COLO668 (cell line): ENCODE measurements at regions not wholly inside any gene's neighbourhood (a gene's known extent, or its start where the extent isn't known, plus 50 kb on each side); places are given as distances from the start of the nearest gene placed in this dataset.
"Not testable (repeated sequence)": the region's sequence is repeated elsewhere in the genome, so short reads cannot be mapped to it uniquely, and the experiment has no call there.

Experiments
- DNase-seq: peaks from one replicate; lab custom pipeline; 2025; ENCODE audit not compliant: unreplicated experiment; lab: John Stamatoyannopoulos, UW

DNA sequence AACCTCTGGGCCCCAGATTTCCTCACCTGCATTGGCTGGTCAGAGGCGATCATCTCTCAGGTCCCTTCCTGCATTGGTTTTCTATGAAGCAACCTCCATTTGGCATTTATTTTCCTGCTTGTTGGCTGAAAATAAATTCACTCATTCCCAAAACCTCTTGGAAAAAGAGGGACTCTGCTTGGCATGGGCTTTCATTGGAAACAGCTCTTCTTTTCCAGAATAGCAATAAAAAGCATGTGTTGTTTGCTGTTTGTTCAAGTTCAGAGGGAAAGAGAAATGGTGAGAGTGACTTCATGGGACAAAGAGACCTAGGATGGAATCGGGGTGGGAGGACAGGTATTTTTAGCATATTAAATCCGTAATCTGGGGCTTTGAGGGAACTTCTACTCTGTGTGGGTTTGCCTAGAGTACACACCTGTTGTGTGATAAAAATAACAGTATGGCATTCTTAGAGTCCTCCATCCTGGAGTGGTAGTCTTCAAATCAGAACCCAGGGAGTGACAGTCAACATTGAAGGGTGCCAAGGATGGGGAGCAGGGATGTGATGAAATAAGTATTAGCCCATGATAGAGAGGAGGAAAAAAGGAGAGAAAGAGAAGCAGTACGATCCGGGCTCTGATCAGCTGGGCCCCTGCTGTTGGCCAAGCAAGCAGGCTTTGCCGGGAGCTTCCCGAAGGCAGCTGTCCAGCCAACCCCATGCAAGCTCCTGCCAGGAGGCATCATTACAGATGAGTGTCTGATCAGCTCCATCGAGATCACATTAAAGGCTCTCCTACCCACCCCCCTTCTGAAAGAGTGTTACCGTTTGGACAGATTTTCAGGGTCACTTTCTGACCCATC, 131.9 kb upstream of the NFIA start:
- DNase-seq: no peak

GRCh38 chr1:60949826-60950197, 132.5 kb upstream of the NFIA start:
- no peak for DNase-seq

GRCh38 chr1:60949154-60949825, 133.1 kb upstream of the NFIA start:
- DNase-seq: no peak

DNA sequence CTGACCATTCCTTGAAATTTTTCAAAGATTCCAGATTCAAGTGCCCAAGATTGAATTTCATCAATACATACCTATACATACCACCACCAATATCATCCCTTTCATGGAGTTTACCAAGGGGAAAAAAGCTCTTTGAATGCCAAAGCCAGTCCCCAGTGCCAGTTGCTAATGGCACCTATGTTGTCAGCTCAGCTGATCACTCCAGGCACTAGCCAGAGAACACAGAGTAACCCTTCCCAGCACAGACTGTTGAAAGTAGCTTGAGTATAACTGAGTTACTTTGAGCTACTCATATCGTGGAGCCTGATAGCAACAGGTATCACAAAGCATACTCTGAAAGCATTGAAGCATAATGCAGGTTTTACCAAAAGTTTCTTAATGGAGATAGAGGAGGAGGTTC, 133.9 kb upstream of the NFIA start:
- DNase-seq: no peak

DNA sequence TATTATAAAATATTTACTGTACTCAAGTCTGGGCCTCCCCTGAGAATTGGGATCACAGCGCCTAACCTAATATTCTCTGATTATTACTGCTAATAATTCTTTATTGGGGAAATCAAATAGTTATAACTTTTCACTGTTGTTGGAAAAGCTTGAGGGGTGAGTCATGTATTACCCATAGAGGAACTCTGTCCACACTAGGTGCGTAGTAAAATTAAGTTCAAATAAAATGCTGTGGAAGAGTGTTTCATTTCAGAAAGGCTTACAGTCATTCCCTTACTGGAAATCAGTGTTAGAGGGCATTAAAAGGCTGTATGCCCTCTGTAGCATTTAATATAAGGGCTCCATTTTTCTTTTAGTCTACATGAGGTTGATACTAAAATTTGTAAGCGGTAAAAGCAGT, 135.0 kb upstream of the NFIA start:
- DNase-seq: no peak

DNA sequence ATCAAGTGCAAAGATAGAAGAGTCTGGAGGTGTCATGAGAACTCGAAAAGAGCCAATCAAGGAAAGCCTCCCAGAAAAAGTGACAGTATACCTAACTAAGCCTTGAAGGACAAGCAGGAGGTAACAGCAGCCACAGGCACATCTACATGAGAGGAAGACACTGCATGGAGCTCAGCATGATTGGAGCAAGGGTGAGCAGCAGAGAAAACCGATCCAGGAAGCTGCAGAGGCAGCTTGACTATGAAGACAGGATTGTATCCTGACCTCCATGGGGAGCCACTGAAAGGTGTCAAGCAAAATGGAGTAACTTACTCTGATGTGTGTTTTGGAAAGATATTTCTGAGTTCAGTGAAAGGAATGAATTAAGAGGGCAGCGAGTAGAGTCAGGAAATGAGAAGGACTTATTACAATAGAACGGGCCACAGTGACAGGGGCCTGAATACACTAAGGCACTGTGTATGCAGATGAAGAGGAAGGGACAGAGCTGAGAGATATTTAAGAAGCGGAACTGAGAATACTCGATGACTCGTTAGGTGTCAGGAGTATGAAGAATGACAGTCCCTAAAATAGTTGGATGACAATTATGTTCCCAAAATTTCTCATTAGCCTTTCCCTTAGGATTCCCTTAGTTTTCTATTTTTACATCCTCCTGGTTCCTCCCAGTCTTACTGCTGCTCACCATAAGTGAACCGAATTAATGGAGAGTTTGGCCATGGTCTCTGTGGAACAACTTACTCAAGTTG, 139.3 kb upstream of the NFIA start:
- no peak for DNase-seq

DNA sequence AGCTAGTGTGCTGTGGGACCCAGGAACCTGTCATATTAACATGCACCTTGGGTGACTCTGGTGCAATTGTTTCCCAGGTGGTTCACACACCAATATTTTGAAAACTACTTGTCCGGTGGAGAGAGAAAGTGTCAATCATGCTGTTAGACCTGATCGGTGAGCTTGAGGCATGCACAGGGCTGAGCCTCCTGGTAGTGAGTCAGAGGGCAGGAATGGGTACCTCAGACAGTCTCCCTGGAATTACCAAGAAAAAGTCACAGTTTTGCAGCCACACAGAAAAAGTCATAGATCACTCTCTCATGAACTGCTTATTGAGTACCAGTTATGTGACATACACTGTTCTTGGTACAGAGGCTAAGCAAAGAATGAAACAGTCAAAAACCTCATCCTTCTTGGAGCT, 140.1 kb upstream of the NFIA start:
- DNase-seq: no peak

DNA sequence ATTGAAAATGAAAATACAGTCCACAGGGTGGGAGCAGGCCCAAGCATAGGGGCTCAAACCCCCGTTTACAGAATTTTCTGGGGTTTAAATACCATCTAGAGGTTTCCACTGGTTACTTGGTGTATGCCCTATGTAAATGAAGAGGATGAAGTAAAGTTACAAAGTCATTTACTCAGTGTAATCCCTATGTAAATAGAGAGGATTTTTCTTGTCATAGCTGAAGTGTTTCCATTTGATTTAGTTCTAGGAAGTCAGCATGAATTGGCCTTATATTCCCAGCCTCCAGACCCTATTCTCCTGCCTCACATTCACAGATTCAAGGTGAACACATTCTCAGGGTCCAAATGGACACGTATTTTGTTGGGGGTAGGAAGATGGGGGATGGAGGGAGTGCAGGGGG, 141.7 kb upstream of the NFIA start:
- not testable (repeated sequence) for DNase-seq

- no peak for DNase-seq
Measured at GRCh38 chr1:60937720-60938119, 144.6 kb upstream of the NFIA start.

DNA sequence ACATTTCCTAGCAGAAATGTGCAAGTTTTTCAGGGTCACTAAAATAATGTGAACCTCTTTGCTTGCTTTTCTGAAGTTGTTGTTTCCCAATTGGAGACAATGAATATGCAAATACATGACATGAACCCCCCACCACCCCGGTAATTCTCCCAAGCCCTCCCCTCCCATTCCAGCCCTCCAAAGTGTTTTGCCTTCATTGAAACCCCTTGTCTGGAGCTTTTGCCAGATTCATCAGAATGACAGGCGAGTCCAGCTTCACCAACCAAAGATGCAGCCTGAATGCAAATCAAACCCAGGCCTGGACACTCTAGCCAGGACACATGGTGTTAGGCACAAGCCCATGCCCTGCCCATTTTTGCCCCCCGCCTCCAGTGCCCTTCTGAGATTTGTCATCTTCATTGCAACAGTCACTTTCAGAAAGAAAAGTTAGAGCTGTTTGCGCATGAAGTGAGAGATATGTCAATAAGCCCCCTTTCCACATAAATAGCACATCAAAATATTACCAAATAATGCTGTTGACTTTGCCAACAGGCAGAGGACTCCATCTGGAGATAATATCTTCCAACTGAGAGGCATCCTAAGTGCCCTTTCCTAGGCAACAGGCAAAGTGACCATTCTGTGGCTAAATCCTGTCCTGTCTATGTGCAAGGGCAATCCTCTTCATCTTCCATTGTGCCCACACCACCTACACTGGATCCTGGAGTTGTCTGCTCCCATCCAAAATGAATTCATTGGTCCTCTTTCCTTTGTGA, 145.6 kb upstream of the NFIA start:
- DNase-seq: no peak

DNA sequence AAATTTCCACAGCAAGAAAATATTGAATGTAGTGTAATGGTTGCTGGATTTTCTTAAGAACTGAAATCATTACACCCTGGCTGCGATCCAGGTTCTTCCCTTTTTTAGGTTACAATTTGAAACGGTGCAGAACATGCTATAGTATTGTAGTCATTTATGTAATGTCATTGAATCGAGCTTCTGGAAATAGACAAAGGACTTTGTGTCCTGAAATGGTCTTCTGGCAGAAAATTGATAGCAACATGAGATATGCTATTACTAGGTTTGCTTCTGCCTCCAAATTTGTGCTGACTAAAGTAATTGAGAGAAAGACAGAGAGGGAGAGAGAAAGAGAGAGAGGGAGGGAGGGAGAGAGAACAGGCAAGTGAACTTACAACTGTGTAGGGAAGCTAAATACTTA, 146.2 kb upstream of the NFIA start:
- DNase-seq: no peak

- DNase-seq: no peak
Measured at GRCh38 chr1:60935599-60936110, 146.7 kb upstream of the NFIA start.

DNA sequence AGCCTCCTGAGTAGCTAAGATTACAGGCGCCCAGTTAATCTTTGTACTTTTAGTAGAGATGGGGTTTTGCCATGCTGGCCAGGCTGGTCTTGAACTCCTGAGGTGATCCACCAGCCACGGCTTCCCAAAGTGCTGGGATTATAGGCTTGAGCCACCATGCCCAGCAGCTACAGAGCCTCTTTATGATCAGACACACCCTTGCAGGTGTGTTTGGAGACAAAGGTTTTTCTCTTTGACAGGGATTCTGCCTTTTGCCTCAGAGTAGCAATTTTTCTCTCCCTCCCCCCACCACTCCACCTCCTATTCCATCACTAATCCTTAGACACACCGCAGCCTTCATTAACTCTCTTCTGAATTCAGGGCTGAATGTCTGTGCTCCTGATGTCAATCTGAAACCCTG, 152.2 kb upstream of the NFIA start:
- no peak for DNase-seq

- peak; percentile 42 for DNase-seq
Measured at GRCh38 chr1:60924964-60925798, 157.2 kb upstream of the NFIA start.

GRCh38 chr1:60924165-60924564, 158.2 kb upstream of the NFIA start:
- no peak for DNase-seq

DNA sequence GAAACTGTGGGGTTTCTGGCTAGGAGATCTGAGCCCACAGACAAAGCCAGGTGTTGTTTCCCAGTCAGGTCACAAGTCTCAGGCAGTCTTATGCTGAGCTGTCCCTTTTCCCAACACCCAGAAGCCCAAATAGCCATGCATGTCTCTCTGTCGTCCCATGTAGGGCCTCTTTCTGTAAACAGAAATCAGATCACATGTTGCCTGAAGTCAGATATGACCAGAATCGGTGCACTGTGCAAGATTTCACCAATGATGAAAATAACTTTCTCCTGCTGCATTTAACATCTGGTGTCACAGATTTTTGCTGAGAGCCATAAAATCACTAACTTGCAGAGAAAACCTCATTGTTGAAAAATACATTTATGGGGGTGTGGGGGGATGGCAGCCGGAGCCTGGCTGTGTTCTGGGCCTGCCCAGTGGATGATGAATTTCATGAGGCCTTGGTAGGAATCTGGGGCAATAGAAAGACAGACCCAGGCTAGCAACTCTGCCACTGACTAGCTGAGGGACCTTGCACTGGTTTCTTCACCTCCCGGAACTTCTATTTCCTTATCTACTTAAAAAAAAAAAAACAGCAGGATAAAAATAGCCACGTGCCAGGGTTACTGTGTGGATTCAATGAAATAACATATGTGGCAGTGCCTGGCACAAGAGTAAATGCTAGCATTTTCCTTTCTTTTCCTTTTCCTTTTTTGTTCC, 158.8 kb upstream of the NFIA start:
- no peak for DNase-seq

- DNase-seq: no peak
Measured at GRCh38 chr1:60922304-60922703, 160.1 kb upstream of the NFIA start.

DNA sequence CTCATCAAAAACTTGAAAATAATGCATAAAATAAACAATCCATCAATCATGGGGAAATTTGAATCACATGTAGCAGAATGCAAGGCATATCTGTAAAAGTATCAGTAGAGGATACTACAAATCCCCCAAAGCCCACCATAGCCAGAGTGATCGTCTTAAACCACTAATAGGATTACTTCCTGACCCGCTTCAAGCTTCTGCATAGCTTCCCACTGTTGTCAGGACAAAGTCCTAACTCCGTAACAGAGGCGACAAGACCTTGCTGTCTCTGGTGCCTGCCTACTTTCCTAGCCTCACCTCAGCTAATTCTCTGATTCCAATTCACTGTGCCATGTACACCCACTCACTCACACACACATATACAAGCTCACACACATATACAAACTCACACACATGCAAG, 161.2 kb upstream of the NFIA start:
- no peak for DNase-seq

DNA sequence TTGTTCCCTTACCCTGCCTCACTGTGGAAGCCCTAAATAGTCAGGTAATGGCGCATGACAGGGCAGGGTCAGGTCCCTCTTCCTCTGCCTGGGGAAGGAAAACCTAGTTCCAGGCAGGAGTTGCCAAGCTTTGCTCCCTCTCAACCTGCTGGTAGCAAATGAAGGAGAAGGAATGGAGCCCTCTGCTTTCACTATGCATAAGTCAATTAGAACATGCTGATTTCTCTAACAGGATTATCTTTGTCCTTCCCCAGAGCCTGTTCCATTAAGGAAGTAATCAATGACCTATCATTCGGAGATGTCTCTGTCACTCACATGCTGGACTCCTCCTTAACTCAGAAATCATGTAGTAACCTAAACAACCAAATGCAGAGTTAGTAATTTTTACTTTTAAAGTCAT, 161.8 kb upstream of the NFIA start:
- no peak for DNase-seq

- no peak for DNase-seq
Measured at GRCh38 chr1:60918867-60919266, 163.5 kb upstream of the NFIA start.
